GM21515 (cell line): ENCODE measurements at regions not wholly inside any gene's neighbourhood (a gene's known extent, or its start where the extent isn't known, plus 50 kb on each side); places are given as distances from the start of the nearest gene placed in this dataset.

Experiments
- ATAC-seq: cut with Tn5 transposase; IDR thresholded peaks from one replicate; pipeline ENCODE4 v1.9.1; 2021; ENCODE audit not compliant: unreplicated experiment

DNA sequence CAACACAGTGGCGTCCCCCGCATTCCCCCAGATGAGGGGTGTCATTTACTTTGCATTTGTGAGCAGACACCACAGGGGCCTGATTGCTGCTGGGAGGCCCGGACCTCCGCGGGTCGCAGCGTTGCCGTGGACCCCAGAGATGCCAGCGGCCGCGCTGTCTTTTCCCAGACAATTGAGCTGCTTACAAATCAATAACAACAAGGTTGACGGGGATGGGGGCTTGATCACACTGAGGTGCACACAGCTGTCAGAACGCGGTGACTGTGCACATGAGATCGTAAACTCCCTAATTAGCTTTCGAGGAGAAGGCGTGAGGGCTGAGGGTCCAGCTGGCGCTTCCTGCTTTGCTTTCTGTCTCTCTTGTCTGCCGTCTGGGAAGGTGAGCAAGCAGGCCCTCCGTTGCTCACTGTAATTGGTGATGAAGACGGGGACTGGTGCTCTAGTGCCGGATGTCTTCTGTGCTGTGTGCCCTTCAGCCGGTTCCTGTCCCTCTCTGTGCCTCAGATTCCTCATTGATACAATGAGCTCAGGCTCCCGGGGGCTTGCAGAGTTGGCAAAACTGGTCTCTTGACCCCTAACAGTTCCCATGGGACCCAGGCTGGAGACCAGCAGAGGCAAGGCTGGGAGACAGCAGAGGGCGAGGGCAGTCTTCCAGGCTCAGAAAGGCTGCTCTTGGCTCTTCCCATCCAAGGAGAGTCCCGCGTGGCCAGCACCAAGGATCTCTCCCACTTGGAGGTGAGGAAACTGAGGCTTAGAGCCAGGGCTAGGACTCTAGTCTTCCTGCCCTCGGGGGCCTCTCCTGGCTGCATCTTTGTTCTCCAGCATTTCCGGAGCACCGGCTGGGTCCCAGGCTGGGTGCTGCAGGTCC, 126.0 kb upstream of the PMEPA1 start:
- ATAC-seq = no peak

DNA sequence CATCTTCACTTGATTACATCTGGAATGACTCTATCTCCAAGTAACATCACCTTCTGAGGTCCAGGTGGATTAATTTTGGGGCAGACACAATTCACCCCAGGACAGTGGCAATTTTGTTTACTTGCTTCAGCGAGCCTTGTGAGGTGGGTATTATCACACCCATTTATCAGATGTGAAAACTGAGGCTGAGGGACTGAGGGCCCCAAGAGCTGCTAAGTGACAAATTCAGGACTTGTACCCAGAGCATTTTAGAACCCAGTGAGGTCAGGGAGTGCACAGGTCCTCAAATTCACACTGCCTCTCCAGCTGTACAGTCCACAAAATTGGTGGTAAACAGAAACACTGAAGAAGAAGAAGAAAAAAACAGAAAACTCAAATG, 125.2 kb upstream of the PMEPA1 start:
- no peak for ATAC-seq

DNA sequence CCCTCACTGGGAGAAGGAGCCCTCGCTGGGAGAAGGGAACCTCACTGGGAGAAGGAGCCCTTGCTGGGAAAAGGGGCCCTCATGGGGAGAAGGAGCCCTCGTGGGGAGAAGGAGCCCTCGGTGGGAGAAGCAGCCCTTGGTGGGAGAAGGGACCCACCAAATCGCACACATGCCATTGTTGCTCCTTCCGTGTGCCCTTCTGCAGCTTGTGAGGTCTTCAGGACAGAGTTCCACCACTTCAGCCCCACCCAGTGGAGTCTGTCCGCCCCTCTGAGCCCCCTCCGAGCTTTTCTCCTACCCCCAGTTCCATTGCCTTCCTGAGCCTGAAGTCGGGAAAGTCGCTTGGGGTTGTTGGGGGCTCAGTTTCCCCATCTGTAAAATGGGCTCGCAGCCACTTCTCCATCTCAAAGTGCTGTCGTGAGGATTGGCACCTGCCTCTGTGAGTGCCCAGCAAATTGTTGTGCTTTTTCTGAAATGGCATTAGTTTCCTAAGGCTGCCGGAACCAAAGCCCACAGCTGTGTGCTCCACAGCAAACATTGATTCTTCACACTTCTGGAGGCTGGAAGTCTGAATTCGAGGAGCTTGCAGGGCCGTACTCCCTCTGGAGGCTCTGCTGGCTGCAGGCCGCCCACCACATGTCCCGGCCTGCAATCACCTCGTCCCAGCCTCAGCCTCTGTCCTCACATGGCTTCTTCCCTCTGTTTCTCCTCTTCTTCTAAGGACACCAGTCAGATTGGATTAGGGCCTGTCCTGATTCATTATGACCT, 124.7 kb upstream of the PMEPA1 start:
- ATAC-seq = no peak

DNA sequence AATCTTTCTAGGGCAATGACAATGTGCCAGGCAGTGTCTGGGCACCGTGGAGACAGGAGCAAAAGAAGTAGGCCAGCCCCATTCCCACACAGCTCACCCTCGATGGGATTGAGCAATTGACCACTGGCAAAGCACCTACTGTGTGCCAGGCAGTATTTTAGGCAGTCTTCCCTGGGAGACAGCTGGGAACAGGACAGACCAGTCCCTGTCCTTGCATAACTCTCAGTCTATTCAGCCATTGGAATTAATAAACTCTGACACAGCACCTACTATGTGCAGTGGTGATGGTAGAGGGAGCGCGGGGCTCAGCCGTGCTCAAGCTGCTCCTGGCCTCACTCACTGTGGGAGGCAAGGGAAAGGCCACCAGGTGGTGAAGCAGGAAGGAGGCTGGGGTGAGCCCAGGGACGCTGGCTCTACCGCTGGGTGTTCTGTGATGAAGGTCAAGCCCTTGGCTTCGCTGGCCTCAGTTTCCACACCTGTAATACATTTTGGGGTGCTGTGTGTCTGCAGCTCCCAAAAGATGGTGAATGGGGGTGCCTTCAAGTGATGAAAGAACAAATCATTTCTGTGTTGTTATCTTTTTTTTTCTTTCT, 122.3 kb upstream of the PMEPA1 start:
- no peak for ATAC-seq

DNA sequence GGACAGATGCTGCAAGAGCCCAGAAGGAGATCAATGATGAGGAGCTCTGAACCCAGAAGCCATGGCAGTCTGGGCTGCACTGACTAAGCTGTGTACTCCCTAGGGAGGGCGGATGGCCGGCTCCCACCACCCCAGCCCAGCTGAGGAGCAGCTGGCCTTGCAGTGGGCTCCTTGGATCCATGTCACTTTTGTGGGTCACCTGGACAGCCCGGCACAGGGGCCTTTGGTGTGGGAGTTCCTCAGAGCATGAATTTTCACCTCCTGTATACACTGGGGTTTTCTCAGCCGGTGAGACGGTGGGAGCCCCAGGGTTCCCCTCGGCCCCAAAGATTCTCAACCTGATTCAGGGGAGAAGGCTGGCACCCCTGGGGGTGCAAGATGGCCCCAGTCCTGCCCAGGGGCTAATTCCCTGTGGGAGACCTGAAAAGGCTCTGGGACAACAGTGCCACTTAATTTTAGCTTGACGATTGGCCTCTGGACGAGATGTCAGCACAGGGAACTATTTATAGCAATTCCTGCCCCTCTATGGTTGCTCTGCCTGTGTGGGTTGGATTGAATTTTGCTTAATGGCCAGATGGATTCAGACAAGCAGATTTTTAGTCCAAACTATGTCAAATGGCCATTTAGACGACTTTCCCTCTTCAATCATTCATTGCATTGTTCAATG, 121.6 kb upstream of the PMEPA1 start:
- no peak for ATAC-seq

DNA sequence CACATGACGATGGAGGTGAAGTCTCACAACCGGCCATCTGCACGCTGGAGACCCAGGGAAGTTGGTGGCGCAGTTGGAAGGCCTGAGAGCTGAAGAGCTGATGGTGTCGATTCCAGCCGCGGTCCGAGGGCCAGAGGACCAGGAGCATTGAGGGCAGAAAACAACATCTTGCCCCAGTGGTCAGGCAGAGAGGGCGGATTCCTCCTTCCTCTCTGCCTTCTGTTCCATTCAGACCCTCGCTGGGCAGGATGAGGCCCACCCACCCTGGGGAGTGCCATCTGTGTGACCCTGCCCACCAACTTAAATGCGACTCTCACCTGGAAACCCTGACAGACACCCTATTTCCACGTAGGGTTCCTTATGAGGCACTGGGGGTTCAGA, 120.7 kb upstream of the PMEPA1 start:
- no peak for ATAC-seq

DNA sequence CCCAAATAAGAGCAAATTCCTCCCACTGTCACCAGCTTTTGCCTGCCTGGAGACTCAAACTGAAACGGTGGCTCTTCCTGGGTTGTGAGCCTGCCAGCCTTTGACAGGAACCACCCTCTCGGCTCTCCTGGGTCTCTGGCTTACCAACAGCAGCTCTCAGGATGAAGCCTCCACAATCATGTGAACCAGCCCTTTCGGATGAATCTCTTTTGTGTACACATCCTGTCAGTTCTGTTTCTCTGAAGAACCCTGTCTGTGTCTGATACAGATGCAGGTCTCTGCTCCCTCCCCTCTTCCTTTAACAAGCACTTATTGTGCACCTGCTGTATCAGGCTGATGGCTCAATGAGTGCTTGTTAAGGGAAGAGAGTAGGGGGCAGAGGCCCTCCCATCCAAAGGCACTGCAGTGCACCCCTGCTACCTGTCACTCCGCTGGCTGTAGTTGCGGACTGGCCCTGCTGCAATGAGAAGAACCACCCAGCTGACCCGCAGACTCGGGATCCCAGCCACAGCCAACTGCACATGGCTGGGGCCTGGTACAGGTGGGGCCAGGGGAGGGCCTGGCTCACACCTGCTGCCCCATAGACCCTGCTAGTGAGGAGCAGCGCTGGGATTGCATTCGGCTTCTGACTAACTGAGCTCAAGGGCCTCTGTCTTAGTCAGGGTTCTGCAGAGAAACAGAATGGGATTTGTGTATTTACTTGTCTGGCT, 120.1 kb upstream of the PMEPA1 start:
- no peak for ATAC-seq

DNA sequence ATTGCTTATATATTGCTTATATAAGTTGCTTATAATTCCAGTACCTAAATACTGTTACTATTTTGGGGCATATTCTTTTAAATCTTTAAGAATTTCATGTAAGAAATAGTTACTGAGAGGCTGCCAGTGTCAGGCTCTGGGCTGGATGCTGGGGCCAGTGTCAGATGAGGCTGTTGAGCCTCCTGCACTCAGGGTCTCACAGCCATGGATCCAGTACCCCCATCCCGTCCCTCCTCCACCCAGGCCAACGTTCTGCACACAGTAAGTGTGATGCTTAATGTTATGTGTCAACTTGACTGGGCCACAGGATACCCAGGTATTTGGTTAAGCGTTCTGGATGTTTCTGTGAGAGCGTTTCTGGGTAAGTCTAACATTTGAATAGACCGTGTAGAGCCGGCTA, 119.5 kb upstream of the PMEPA1 start:
- no peak for ATAC-seq

DNA sequence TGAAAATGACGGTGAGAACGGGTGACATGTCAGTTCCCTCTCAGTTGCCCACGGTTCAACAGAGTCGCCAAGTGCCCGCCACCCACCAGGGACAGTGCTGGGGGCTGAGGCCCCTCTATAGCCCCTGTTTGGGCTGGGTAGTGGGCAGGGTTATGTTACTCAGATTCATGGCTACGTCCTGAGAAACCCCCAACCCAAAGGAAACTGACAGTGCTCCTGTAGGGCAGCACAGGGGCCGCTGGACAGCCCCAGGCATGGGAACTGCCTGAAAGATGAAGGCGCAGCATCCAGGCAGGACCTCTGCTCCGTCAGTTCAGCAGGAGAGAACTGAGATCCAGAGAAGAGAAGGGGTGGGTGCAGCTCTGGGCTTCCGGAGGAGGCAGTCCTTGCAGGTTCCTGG, 118.9 kb upstream of the PMEPA1 start:
- no peak for ATAC-seq

DNA sequence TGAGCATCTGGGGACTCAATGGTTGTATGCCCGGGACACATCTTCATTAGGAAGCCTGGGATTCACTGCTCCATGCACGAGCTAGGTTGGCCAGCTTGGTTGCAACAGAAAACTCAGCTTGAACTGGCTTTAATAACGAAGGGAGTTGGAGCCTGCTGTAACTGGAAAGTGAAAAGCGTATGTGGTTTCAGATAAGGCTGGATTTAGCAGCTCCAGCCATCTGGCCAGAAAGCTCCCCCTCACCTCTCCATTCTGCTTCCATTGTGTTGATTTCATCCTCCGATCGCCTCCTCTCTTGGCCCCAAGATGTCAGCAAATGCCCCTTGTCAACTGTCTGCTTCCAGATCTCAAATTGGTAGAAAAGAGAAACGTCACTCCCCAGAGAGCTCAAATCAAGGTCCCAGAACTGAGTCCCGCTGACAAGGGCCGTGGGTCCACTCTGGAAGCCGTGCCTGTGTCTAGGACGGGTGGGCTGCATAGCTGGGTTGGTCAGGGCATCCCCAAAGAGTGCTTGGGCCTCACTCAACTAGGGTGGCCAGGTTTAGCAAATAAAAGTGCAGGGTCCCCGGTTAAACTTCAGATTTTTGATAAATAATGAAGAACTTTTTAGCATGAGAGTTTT, 117.0 kb upstream of the PMEPA1 start:
- no peak for ATAC-seq

DNA sequence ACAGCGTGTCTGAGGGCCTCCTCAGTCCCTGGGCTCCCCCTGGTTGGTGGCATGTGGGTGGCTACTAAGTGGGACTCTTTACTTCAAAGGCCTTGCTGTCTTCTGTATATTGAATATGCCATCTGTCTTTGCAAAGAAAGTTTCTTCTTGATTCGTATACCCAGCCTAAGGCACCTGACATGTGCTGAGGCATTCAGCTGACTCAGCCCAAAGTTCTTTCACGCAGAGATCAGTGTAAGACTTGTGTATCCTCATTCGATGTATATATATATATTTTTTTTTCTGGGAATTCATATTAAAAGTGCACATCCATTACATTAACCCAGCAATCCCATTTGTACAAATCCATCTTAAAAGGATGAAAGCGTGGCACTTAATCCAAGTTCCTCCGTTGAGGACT, 115.1 kb upstream of the PMEPA1 start:
- ATAC-seq = no peak

DNA sequence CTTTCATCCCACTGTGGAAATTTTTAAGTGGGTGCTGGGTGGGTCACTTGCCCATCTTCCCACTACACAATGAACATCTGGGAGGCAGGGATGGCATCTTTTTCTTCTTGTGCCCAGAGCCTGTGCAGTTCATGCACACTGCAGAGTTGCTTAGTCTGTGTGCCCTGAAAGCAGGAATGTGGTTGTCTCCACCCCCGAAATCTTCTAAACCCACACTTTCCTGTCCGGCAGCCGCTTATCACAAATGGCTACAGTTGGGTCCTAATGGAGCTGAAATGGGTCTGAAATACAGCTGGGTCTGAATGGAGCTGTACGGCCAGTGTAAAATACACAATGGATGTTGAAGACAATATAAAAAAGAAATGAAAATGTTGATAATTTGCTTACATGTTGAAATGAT, 112.1 kb upstream of the PMEPA1 start:
- ATAC-seq = no peak

DNA sequence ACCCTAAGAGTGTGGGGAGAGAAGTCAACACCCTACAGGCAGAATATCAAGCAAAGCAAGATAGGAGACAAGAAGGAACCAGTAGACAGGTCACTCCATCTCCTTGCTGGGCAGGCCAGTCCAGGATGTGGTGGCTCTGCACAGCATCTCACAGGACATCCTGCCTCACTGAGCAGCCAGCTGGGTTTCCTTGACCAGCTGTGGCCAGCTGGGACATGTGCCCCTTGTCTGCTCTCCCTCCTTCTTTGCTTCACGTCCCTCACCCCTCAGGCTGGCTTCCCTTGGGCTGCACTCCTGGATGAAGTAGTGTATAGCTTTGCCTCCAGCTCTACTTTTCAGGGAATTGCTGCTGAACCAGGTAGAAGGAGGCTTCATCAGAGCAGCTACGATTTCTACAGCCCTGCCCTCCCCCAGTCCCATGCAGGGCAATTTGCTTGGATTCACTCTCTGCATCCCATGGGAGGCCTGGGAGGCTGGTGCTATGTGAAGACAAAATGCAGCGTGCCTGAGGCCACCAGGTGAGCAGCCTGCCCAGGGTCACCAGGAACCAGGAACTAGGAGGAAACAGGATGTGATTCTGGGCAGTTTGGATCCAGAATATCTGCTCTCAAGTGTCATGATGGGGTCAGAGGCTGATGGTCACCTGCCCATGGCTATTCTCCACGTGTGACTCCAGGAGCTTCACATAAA, 110.0 kb upstream of the PMEPA1 start:
- ATAC-seq = no peak

DNA sequence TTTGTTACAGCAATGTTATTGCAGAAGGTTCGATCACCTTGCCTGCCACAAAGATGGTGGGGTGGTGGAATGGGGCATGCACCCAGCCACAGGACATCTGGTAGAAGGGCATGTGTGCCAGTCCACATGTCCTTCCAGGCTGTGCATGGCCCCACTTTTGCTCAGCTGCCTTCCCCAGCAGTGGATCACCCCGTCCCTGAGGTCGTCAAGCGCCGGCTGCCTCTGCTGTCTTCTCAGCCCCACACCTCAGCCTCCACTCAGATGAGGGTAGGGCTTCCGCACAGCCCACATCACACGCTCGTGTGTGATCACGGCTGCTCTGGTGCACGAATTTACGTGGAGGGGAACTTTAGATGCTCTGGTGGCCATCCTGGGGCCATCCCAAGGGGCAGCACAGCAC, 109.5 kb upstream of the PMEPA1 start:
- ATAC-seq = no peak

DNA sequence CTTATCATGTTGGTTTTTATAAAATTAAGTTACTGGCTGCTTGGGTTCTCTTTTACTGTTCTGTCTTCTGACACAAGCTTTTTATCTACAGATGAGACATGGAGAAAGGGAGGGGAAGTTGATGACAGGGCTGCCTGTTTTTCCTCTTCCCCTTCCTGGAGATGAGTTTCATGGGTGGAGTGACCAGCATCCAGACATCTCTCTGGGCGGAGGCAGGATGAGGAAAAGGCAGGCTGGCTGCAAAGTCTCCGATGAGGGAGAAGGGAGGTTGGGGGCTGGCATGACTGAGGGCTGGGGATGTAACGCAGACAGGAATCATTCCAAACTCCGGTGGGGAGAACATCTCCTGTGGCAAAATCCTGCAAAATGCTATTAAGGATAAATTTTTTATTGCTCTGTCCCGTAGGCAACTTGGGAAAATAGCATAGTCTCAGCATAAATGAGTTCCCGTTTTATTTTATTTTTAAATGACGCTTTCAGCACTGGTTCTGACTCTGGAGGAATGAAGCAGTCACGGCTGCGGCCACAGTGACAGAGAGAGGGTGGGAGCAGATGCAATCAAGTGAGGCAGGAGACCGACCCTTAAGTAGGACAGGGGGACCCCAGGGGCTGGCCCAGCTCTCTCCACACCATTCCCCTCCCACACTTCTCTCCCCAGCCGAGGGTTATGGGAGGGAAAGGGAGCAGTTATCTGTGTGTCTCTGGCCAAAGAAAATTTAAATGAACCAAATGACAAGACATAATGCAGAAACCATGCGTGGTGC, 108.8 kb upstream of the PMEPA1 start:
- ATAC-seq = no peak

DNA sequence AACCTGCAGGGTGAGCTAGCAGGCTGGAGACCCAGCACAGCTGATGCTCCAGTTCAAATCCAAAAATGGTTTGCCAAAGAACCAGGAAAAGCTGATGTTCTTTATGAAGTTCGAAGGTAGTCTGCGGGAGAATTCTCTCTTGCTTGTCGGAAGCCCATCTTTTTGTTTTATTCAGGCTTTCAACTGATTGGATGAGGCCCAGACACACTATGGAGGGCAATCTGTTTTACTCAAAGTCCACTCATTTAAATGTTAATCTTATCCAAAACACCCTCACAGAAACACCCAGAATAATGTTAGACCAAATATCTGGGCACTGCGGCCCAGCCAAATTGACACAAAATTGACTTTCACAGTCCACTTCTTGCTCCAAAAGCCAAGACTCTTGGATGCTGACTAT, 105.6 kb upstream of the PMEPA1 start:
- no peak for ATAC-seq

DNA sequence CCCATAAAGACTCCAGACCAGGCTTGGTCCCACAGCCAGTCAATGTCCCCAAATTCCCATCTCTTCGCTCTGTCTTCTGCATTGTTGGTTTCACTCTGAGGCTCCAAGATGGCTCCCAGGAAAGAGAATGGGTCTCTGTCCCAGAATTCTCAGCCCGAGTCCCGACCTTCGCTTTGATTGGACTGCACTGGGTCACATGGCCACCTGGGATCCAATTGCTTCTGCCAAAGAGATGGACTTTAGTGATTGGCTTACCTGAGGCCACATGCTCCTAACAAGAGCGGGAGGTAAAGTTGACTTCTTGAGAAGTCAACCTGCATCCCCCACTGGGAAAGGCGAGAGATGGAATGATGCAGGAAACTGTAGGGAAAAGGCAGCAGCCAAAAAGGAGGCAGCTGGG, 104.7 kb upstream of the PMEPA1 start:
- ATAC-seq = no peak

DNA sequence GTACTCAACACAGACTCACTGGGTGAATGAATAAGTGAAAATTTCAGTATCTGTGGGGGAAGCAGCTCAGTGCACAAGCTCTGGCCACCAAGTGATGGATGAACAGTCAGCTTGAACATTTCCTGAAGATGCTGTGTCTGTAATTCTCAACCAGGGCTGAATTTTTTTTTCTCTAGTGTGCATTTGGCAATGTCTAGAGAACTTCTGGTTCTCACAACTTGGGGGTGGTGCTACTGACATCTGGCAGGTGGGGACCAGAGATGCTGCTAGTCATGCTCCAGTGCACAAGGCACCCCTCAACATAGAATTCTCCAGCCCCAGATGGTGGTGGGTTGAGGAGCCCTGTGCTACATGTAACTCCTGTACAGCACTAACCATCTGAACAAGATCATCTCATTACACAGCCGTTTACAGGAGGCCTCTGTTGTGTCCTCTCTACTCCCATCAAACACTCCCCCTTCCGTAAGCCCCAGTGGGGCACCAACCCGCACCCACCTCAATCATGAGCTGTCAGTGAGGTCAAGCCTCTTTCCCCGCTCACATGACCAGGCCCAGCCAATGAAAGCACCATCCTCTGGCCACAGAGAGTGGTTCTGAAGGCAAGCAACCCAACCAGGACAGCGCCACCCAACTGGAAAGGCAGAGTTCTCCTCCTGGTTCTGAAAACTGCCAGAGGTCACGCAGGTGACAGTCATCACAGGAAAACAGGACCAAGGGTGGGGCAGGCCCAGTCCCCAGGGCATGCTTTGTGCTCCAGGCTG, 103.9 kb upstream of the PMEPA1 start:
- no peak for ATAC-seq
